Prostate gland (tissue), 2 donors: ENCODE measurements at regions not wholly inside any gene's neighbourhood (a gene's known extent, or its start where the extent isn't known, plus 50 kb on each side); places are given as distances from the start of the nearest gene placed in this dataset.
A peak's percentile ranks its signal among the peaks of the same experiment; 100 is the strongest.
"Not testable (repeated sequence)": the region's sequence is repeated elsewhere in the genome, so short reads cannot be mapped to it uniquely, and the experiment has no call there.

Experiments
- DNase-seq: peaks from one replicate; pipeline ENCODE4 v3.0.0-alpha.2; 2019; ENCODE audit warnings: low spot score
- H3K27ac ChIP-seq, 2 donors: fragments of 200-600 bp; sonication (generic); 2 replicates each; pipeline ENCODE4 v1.5.1; 2017 to 2019
- H3K27me3 ChIP-seq: fragments of 200-600 bp; sonication (generic); replicated peaks from 2 replicates; pipeline ENCODE4 v1.5.1; 2019; ENCODE audit not compliant: insufficient read depth
- H3K36me3 ChIP-seq, 2 donors: fragments of 200-600 bp; sonication (generic); 1 replicate in 1 of 2; 2 replicates in 1 of 2; pipeline versions ENCODE4 v1.5.1 to v1.8.1; 2017 to 2019
- H3K4me1 ChIP-seq: fragments of 200-600 bp; sonication (generic); replicated peaks from 2 replicates; pipeline ENCODE4 v1.5.1; 2019
- H3K4me3 ChIP-seq, 2 donors: fragments of 200-600 bp; sonication (generic); 2 replicates each; pipeline ENCODE4 v1.5.1; 2017 to 2019
- H3K9me3 ChIP-seq: fragments of 200-600 bp; sonication (generic); 2 replicates; pipeline ENCODE4 v1.5.1; 2017
- CTCF ChIP-seq, 4 experiments: fragments of 200-600 bp in 2 of 4; fragments of 450-650 bp in 2 of 4; sonication (generic) in 2 of 4; IDR thresholded peaks; 1 replicate in 3 of 4; 2 replicates in 1 of 4; pipeline ENCODE4 v1.5.1; 2016 to 2019; ENCODE audit warnings: antibody characterized with exemption in 4 of 4, mild to moderate bottlenecking in 2 of 4, moderate library complexity in 2 of 4
- POLR2A ChIP-seq: fragments of 450-650 bp; IDR thresholded peaks from one replicate; pipeline ENCODE4 v1.6.1; 2016; ENCODE audit warnings: antibody characterized with exemption, mild to moderate bottlenecking
- POLR2AphosphoS5 ChIP-seq: sonication (generic); formaldehyde crosslinking; IDR thresholded peaks from one replicate; pipeline ENCODE4 v1.6.1; 2017; ENCODE audit warnings: antibody characterized with exemption
- WGBS: methylation state at CpG from one replicate; pipeline ENCODE4 v1.1.5; 2018; 5-methylcytosine and 5-hydroxymethylcytosine counted together
- intact Hi-C: fragments of 100-400 bp; cut with DNase I; formaldehyde crosslinking; loops from one replicate; pipeline ENCODE4 v1.14.2; 2022

GRCh38 chr2:156781677-156782076, 345.5 kb downstream of the GPD2 start:
- H3K4me1 ChIP-seq, H3K27ac ChIP-seq, DNase-seq, H3K36me3 ChIP-seq, H3K4me3 ChIP-seq, H3K27me3 ChIP-seq, intact Hi-C loops, H3K9me3 ChIP-seq: not testable (repeated sequence)
- WGBS = 22% methylated on average over 2 of the region's 2 CpGs
- TF ChIP-seq POLR2AphosphoS5 = peak; percentile 63

- H3K9me3 ChIP-seq = no peaks in the 10 kb centered on the region
- no peak overlapping the region for H3K27ac ChIP-seq
- H3K27me3 ChIP-seq = peaks cover 2% of the 10 kb centered on the region
- H3K36me3 ChIP-seq = no peaks in the 10 kb centered on the region
- H3K4me1 ChIP-seq = no peaks in the 10 kb centered on the region
- H3K4me3 ChIP-seq = no peak overlapping the region
- DNase-seq = no peak
- intact Hi-C loops = no loop called here
- TF ChIP-seq POLR2A = no peak
- no peak for TF ChIP-seq POLR2AphosphoS5
- no peak for TF ChIP-seq CTCF (IDR thresholded peaks at IDR 0.05)
- 36% methylated on average over 6 of the region's 6 CpGs for WGBS
Measured at GRCh38 chr2:156784020-156784701, 348.0 kb downstream of the GPD2 start.

GRCh38 chr2:156787517-156787916, 351.3 kb downstream of the GPD2 start:
- intact Hi-C loops = no loop called here
- Histone ChIP-seq H3K4me1 (no peaks in the 10 kb centered on the region), H3K9me3 (no peaks in the 10 kb centered on the region), H3K27me3 (peaks cover 2% of the 10 kb centered on the region), H3K27ac (no peak overlapping the region), H3K4me3 (no peak overlapping the region), H3K36me3 (no peaks in the 10 kb centered on the region)
- no peak for DNase-seq
- TF ChIP-seq POLR2AphosphoS5 = no peak
- no peak for TF ChIP-seq CTCF (IDR thresholded peaks at IDR 0.05)
- TF ChIP-seq POLR2A = no peak
- WGBS = 86% methylated on average over 2 of the region's 2 CpGs

GRCh38 chr2:156790343-156791037, 354.3 kb downstream of the GPD2 start:
- 88% methylated on average over 3 of the region's 3 CpGs for WGBS
- H3K9me3 ChIP-seq = no peaks in the 10 kb centered on the region
- H3K36me3 ChIP-seq = no peaks in the 10 kb centered on the region
- H3K4me1 ChIP-seq = no peaks in the 10 kb centered on the region
- DNase-seq = no peak
- no peak overlapping the region for H3K4me3 ChIP-seq
- no peak overlapping the region for H3K27ac ChIP-seq
- intact Hi-C loops = no loop called here
- no peaks in the 10 kb centered on the region for H3K27me3 ChIP-seq
- no peak for TF ChIP-seq CTCF (IDR thresholded peaks at IDR 0.05)
- TF ChIP-seq POLR2AphosphoS5 = no peak
- no peak for TF ChIP-seq POLR2A

- Histone ChIP-seq H3K27ac (no peak overlapping the region), H3K4me1 (no peaks in the 10 kb centered on the region), H3K4me3 (no peak overlapping the region), H3K9me3 (no peaks in the 10 kb centered on the region), H3K27me3 (no peaks in the 10 kb centered on the region), H3K36me3 (no peaks in the 10 kb centered on the region)
- no peak for DNase-seq
- TF ChIP-seq POLR2AphosphoS5 = no peak
- TF ChIP-seq POLR2A = no peak
- no peak for TF ChIP-seq CTCF (IDR thresholded peaks at IDR 0.05)
- intact Hi-C loops = no loop called here
- WGBS = 82% methylated on average over 9 of the region's 9 CpGs
Measured at GRCh38 chr2:156792242-156792840, 356.2 kb downstream of the GPD2 start.
